ENCODE measurements at regions not wholly inside any gene's neighbourhood (a gene's known extent, or its start where the extent isn't known, plus 50 kb on each side); places are given as distances from the start of the nearest gene placed in this dataset.
"Not testable (repeated sequence)": the region's sequence is repeated elsewhere in the genome, so short reads cannot be mapped to it uniquely, and the experiment has no call there.

- WGBS, 2 donors = 59 to 78% methylated on average over 4 to 7 of the region's 14 CpGs
- H3K36me3 ChIP-seq; intact Hi-C loops (cut with DNase I): not testable (repeated sequence)
Measured at GRCh38 chr14:105770619-105771216, 244.3 kb downstream of the TMEM121 start.

GRCh38 chr14:105771261-105772226, 245.2 kb downstream of the TMEM121 start:
- H3K36me3 ChIP-seq; H3K4me3 ChIP-seq (replicated peaks in 1 of 3); H3K27ac ChIP-seq; H3K27me3 ChIP-seq; intact Hi-C loops (cut with DNase I); DNase-seq; H3K9me3 ChIP-seq; H3K4me1 ChIP-seq: not testable (repeated sequence)
- WGBS, 2 donors = 77 to 91% methylated on average over 8 to 11 of the region's 35 CpGs

More at GRCh38 chr14:105770619-105771216, 244.3 kb downstream of the TMEM121 start:
- not testable (repeated sequence) for H3K4me3 ChIP-seq (replicated peaks in 1 of 3); H3K4me1 ChIP-seq; H3K27me3 ChIP-seq; DNase-seq; H3K9me3 ChIP-seq; H3K27ac ChIP-seq

- DNase-seq; H3K27me3 ChIP-seq; H3K4me3 ChIP-seq (replicated peaks in 1 of 3); intact Hi-C loops (cut with DNase I); H3K4me1 ChIP-seq; H3K9me3 ChIP-seq; H3K36me3 ChIP-seq; H3K27ac ChIP-seq: not testable (repeated sequence)
- 60 to 79% methylated on average over 5 to 6 of the region's 11 CpGs for WGBS, 2 donors
Measured at GRCh38 chr14:105772710-105773250, 246.4 kb downstream of the TMEM121 start.

GRCh38 chr14:105773584-105773983, 247.2 kb downstream of the TMEM121 start:
- H3K27ac ChIP-seq = no peak overlapping the region
- no peaks in the 10 kb centered on the region for H3K4me1 ChIP-seq
- no peaks in the 10 kb centered on the region for H3K36me3 ChIP-seq
- H3K27me3 ChIP-seq = no peaks in the 10 kb centered on the region
- DNase-seq = no peak
- WGBS, 2 donors = 34 to 44% methylated on average over 2 to 3 of the region's 3 CpGs
- H3K4me3 ChIP-seq (replicated peaks in 1 of 3) = no peak overlapping the region
- TF ChIP-seq POLR2A (IDR thresholded peaks at IDR 0.05) = no peak
- no peak for TF ChIP-seq CTCF (IDR thresholded peaks at IDR 0.05)
- intact Hi-C loops (cut with DNase I) = no loop called here
- H3K9me3 ChIP-seq = no peaks in the 10 kb centered on the region

- Histone ChIP-seq H3K9me3 (no peaks in the 10 kb centered on the region), H3K27ac (no peak overlapping the region), H3K27me3 (no peaks in the 10 kb centered on the region), H3K4me3 (replicated peaks in 1 of 3) (no peak overlapping the region), H3K36me3 (no peaks in the 10 kb centered on the region), H3K4me1 (no peaks in the 10 kb centered on the region)
- intact Hi-C loops (cut with DNase I) = no loop called here
- TF ChIP-seq CTCF (IDR thresholded peaks at IDR 0.05) (no peak), POLR2A (IDR thresholded peaks at IDR 0.05) (no peak)
- WGBS, 2 donors = 61 to 77% methylated on average over 3 of the region's 3 CpGs
- DNase-seq = no peak
Measured at GRCh38 chr14:105774001-105774400, 247.6 kb downstream of the TMEM121 start.

GRCh38 chr14:105774585-105775348, 248.4 kb downstream of the TMEM121 start:
- H3K4me1 ChIP-seq; intact Hi-C loops (cut with DNase I); DNase-seq; H3K36me3 ChIP-seq; H3K9me3 ChIP-seq; H3K27ac ChIP-seq; H3K4me3 ChIP-seq (replicated peaks in 1 of 3); H3K27me3 ChIP-seq: not testable (repeated sequence)
- WGBS, 2 donors = 70 to 77% methylated on average over 13 to 18 of the region's 20 CpGs

- H3K4me1 ChIP-seq; H3K36me3 ChIP-seq; intact Hi-C loops (cut with DNase I); DNase-seq; H3K27me3 ChIP-seq; H3K9me3 ChIP-seq; H3K4me3 ChIP-seq (replicated peaks in 1 of 3); H3K27ac ChIP-seq: not testable (repeated sequence)
- whole genome bisulfite sequencing, 2 donors = 70 to 74% methylated on average over 13 to 14 of the region's 17 CpGs
Measured at GRCh38 chr14:105775349-105775923, 249.1 kb downstream of the TMEM121 start.

GRCh38 chr14:105776112-105776511, 249.7 kb downstream of the TMEM121 start:
- H3K27me3 ChIP-seq; intact Hi-C loops (cut with DNase I); H3K4me1 ChIP-seq; H3K9me3 ChIP-seq; H3K27ac ChIP-seq; H3K4me3 ChIP-seq (replicated peaks in 1 of 3); DNase-seq; H3K36me3 ChIP-seq: not testable (repeated sequence)
- WGBS, 2 donors = 42 to 72% methylated on average over 4 to 6 of the region's 6 CpGs
